HEK293T (cell line): ENCODE measurements at regions not wholly inside any gene's neighbourhood (a gene's known extent, or its start where the extent isn't known, plus 50 kb on each side); places are given as distances from the start of the nearest gene placed in this dataset.

Experiments
- BHLHE40 ChIP-seq: fragments of 450-650 bp; IDR thresholded peaks from 2 replicates; pipeline ENCODE4 v1.6.1; 2016; ENCODE audit warnings: mild to moderate bottlenecking, moderate library complexity, borderline replicate concordance
- ELF4 ChIP-seq: fragments of 450-650 bp; IDR thresholded peaks from 2 replicates; pipeline ENCODE4 v1.6.1; 2017; ENCODE audit warnings: antibody characterized with exemption
- FOXA1 ChIP-seq: fragments of 450-650 bp; IDR thresholded peaks from 2 replicates; pipeline ENCODE4 v1.6.1; 2016; ENCODE audit warnings: mild to moderate bottlenecking
- FOXK2 ChIP-seq: fragments of 450-650 bp; IDR thresholded peaks from 2 replicates; pipeline ENCODE4 v1.6.1; 2016; ENCODE audit warnings: mild to moderate bottlenecking
- FOXM1 ChIP-seq: fragments of 450-650 bp; IDR thresholded peaks from 2 replicates; pipeline ENCODE4 v1.6.1; 2017; ENCODE audit warnings: mild to moderate bottlenecking, borderline replicate concordance
- LEF1 ChIP-seq: fragments of 450-650 bp; IDR thresholded peaks from 2 replicates; pipeline ENCODE4 v1.6.1; 2017; ENCODE audit warnings: mild to moderate bottlenecking, borderline replicate concordance
- NFRKB ChIP-seq: fragments of 450-650 bp; IDR thresholded peaks from 2 replicates; pipeline ENCODE4 v1.6.1; 2016; ENCODE audit warnings: mild to moderate bottlenecking, moderate library complexity
- SP1 ChIP-seq: fragments of 450-650 bp; IDR thresholded peaks from 2 replicates; pipeline ENCODE4 v1.6.1; 2017
- SUZ12 ChIP-seq: fragments of 450-650 bp; IDR thresholded peaks from 2 replicates; pipeline ENCODE4 v1.6.1; 2016; ENCODE audit warnings: mild to moderate bottlenecking
- TARDBP ChIP-seq: fragments of 450-650 bp; IDR thresholded peaks from 2 replicates; pipeline ENCODE4 v1.6.1; 2016
- ZNF384 ChIP-seq: fragments of 450-650 bp; IDR thresholded peaks from 2 replicates; pipeline ENCODE4 v1.6.1; 2016
- TF ChIP-seq, protein P1 (sequence below): fragments of 450-650 bp; IDR thresholded peaks from 2 replicates; pipeline ENCODE4 v1.6.1; 2016

DNA sequence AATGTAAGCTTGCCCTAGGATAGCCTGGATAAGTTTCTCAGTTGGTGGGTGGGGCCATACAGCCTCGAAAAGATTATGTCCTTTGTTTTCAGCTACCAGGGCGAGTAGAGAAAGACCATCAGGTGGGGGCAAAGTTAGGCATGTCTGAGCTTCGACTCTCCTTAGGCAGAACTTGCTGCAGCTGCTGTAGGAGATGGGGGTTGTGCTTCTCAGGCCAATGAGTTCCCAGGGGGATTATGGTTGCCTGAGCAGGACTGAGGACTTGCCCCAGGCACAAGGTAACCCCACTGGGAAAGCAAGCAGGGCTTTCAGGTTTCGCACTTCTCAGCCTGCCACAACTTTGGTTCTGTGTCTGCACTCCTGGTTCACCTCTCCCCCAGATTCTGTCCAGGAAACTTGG is 173.4 kb upstream of the SESN3 start:
- TF ChIP-seq SUZ12 (no peak), ZNF384 (no peak), FOXM1 (no peak), BHLHE40 (no peak), SP1 (no peak), NFRKB (no peak), ELF4 (no peak), LEF1 (no peak), TARDBP (no peak), FOXA1 (no peak), FOXK2 (no peak)
- TF ChIP-seq, protein P1, sequence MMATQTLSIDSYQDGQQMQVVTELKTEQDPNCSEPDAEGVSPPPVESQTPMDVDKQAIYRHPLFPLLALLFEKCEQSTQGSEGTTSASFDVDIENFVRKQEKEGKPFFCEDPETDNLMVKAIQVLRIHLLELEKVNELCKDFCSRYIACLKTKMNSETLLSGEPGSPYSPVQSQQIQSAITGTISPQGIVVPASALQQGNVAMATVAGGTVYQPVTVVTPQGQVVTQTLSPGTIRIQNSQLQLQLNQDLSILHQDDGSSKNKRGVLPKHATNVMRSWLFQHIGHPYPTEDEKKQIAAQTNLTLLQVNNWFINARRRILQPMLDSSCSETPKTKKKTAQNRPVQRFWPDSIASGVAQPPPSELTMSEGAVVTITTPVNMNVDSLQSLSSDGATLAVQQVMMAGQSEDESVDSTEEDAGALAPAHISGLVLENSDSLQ = no peak
